ENCODE measurements at regions not wholly inside any gene's neighbourhood (a gene's known extent, or its start where the extent isn't known, plus 50 kb on each side); places are given as distances from the start of the nearest gene placed in this dataset.

DNA sequence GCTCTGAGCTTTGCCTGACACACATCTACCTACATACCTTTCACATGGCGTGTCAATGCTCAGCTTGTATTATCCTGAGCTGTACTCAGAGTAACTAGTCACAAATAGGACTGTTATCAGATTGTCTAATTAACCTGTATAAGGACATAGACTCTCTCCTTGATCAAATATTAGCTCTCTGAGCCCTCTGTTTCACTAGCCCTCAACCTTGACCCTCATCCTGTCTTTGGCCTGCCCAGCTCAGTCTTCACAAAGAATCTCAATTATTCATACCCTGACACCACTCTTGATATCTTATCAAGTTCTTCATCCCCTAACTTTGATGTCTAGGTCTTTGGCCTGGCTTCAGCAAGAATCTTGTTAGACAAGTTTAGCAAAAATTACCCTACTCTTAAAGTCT, 320.7 kb upstream of the PCDH7 start:
- no peak for TF ChIP-seq ZNF274 (IDR thresholded peaks at IDR 0.05; ENCODE audit: low read depth, low read length)
- TF ChIP-seq SUZ12 (IDR thresholded peaks at IDR 0.05; ENCODE audit: extremely low read depth, insufficient read depth, insufficient read length) = no peak
- no peak for TF ChIP-seq YY1 (IDR thresholded peaks at IDR 0.05; ENCODE audit: insufficient read depth, insufficient read length)
